Stimulated activated CD4-positive, alpha-beta T cell treated with anti-CD3 and anti-CD28 coated beads, Interleukin-1b, Interleukin-23, amount 100 ng/mL, for 24 hours (primary cell): ENCODE measurements at regions not wholly inside any gene's neighbourhood (a gene's known extent, or its start where the extent isn't known, plus 50 kb on each side); places are given as distances from the start of the nearest gene placed in this dataset.

Experiments used
- DNase-seq, 4 experiments: peaks; one replicate each; pipeline ENCODE4 v3.0.0-alpha.2; 2020; ENCODE audit warnings: low read depth in 4 of 4, low spot score in 1 of 4

DNA sequence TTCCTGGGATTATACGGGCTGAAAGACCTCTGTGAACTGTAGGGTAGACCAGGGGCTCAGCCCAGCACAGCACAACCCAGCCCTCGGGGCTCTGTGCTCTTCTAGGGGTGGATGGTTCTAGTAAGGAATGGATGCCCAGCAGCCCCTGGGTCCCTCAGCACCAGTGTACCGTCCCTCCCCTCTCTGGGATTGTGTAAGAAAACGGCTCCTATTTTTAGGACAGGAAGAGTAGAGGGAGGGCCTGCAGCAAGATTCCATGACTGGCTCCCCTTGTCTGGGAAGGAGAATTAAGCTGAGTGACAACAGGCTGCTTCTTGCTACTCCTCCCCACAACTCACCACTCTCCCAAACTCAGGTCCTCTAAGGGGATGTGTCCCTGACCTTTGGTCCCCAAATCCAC lies 270.8 kb upstream of the TOPAZ1 start:
- no peak for DNase-seq

DNA sequence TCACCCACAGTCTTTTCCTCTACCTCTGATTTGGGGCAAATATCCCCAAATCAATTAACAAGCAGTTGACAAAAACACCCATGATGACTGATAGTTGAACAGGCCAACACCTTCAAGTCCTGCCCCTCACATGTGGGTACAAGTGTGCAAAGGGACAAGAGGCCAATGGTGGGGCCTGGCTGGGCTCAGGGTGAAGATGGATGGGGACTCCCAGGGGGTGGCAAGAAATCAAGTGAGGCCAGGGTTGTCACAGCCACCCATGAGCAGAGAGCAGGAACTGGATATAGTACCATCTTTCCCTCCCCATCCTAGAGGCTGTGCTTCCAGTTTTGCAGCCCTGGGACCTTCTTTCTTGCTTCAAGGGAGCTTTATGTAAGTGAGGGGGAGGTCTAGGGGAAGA lies 270.2 kb upstream of the TOPAZ1 start:
- no peak for DNase-seq

- DNase-seq, result no peak
Observed at GRCh38 chr3:43978708-43979107, 263.0 kb upstream of the TOPAZ1 start.

GRCh38 chr3:43979645-43980044 lies 262.0 kb upstream of the TOPAZ1 start:
- DNase-seq, result no peak

- DNase-seq, result no peak
Observed at GRCh38 chr3:43994657-43995546, 246.8 kb upstream of the TOPAZ1 start.

DNA sequence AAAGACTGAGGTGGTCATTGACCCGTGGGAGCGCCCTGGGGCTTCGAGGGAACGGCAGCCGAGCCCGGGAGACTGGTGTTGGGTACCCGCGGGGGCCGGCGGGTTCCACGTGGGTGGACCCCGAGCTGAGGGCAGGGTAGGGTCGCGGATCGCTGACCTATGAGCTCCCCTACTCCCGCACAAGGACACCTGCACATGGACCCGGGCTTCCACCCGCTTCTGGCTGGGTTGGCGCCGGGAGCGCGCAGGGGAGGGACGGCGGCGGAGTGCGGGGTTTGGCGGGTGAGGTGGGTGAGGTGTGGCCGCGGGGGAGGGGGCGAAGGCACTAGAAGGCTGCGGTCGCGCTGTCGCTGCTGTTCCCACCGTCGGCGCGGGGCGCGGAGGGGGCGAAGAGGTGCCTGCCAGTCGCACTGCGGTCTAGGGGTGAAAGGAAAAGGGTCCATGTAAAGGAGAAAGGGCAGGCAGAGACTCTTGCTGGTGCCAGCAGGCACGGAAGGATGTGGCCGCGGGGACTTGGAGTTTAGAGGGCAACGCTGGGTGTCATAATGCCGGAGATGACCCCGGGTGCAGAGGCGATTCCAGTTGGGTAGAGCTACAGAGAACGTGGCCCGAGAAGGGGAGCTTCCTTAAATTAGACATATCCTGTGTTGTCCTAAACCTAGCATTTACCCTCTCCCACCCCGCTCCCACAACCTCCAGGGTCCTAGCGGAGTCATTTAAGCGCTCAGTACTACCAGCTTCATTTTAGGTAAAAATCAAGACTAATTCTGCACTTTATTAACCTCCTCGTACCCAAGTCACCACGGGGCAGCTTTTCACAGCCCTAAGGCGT lies 245.9 kb upstream of the TOPAZ1 start:
- no peak for DNase-seq

GRCh38 chr3:43996379-43997301 lies 245.0 kb upstream of the TOPAZ1 start:
- DNase-seq, result no peak

DNA sequence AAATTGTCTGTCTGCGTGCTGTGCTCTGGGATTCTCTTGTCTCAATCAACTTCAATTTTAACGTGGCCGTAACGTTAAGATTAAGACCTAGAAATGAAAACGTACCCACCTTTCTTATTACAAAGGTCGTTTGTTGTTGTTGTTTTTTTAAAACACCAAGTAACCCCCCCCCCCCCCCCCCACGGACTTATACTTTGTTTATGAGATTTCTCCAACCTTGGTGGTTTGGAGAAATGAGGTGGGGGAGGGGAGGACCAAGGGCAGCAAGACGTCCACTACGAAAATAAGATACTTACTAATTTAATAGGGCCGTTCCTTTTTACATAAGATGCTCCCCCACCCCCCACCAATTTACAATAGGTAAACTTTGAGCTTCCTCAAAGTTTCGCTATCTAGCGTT lies 244.4 kb upstream of the TOPAZ1 start:
- no peak for DNase-seq

DNA sequence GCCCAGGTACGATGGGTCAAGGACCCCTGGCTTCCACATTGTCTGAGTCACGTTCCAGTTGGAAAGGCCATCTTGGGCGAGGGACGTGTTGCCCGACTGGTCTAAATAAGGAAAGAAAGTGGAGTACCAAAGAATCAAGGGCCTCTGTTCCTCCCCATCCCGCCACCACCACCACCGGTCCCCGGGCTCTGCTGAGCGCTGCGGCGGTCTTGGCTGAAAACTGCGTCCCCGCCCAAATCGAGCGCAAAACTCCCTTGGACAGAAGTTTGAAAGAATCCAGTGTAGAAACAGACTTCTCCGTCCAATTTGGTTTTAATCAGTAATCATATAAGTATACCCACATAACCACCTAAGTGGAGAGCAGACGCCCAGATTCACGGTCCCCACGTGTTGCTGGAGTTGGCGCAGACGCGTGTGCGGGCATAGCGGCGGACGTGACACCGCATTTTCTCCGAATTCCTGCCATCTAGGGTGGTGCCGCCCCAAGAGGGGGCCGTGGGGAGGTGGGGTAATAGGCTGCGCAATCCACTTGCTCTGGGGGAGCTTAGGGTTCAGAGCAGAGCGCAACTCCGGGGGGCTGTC lies 243.8 kb upstream of the TOPAZ1 start:
- no peak for DNase-seq

DNA sequence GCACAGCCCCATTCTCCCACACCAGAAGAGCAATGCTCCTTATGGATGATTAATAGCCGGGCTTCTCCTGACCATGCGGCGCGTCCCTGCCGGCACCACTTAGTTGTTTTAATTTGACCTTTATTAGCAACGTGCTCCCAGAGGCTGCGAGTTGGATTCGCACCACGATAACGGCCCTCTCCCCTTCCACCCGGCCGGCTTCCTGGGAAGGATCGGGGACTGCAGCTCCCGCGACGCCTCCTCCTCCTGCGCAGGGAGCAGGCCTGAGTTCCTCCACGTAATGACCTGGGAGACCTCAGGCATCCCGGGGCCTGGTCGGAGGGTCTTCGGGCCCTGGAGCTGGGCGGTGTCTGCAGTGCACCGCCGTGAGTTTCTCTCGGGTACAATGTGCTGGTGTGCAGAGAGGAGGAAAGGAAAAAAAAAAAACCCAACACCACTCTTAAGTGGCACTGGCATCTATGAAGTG lies 243.3 kb upstream of the TOPAZ1 start:
- DNase-seq, result no peak

GRCh38 chr3:43998836-43999727 lies 242.6 kb upstream of the TOPAZ1 start:
- DNase-seq, result no peak

GRCh38 chr3:43999728-44000319 lies 241.9 kb upstream of the TOPAZ1 start:
- DNase-seq, result no peak

GRCh38 chr3:44000586-44000985 lies 241.1 kb upstream of the TOPAZ1 start:
- DNase-seq, result no peak

DNA sequence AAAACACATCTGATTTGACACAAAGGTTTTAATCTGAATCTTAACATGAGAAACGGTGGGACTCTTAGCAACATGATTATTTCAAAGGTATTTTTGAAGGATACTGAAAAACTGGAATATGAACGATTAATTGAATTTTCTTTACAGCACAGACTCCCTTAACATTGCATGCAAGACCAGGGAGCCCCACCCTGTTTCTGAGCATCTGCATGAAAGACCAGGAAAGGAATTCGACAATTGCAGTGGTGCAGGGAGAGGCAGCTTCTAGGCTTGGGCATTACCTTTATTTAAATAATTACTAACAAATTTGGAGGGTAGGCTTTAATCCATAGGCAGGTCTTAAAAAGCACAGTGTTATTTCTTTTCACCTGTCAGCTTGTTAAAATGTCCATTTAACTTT lies 240.6 kb upstream of the TOPAZ1 start:
- DNase-seq, result no peak

DNA sequence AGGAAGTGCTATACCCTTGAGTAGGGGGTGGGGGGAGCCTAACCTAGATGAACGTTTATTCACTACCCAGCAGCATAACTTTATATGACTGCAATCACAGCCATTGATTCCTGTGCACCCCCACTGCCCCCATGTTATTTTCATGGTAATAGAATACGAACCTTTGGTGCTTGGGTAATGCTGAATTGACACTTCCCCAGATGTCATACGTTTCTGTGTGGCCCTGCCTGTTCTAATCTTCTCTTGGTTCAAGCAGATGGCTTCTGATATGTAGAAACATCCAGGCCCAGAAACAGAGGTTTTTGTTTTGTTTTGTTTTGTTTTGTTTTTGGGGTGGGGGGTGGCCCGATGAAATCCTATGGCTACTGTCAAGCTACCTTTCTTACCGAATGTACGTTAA lies 237.9 kb upstream of the TOPAZ1 start:
- no peak for DNase-seq

GRCh38 chr3:44011680-44012079 lies 230.0 kb upstream of the TOPAZ1 start:
- DNase-seq, result no peak

- no peak for DNase-seq
Observed at GRCh38 chr3:44012160-44012899, 229.4 kb upstream of the TOPAZ1 start.

GRCh38 chr3:44013967-44014366 lies 227.7 kb upstream of the TOPAZ1 start:
- no peak for DNase-seq

- no peak for DNase-seq
Observed at GRCh38 chr3:44015170-44015569, 226.5 kb upstream of the TOPAZ1 start.
